Right ventricle myocardium superior (tissue), 1 donor: ENCODE measurements at regions not wholly inside any gene's neighbourhood (a gene's known extent, or its start where the extent isn't known, plus 50 kb on each side); places are given as distances from the start of the nearest gene placed in this dataset.

Experiments
- ATAC-seq: fragments of 200-7000 bp; cut with Tn5 transposase; one replicate; pipeline ENCODE4 v1.9.1; 2020; ENCODE audit warnings: mild to moderate bottlenecking; ENCODE audit not compliant: poor library complexity
- DNase-seq: peaks from one replicate; pipeline ENCODE4 v3.0.0-alpha.2; 2020
- intact Hi-C: fragments of 100-400 bp; cut with DNase I; formaldehyde crosslinking; loops from one replicate; pipeline ENCODE4 v1.11.2; 2022
- donor health status: DM: no; HTN: yes; CAD: no; lungs with severe emphysema.

DNA sequence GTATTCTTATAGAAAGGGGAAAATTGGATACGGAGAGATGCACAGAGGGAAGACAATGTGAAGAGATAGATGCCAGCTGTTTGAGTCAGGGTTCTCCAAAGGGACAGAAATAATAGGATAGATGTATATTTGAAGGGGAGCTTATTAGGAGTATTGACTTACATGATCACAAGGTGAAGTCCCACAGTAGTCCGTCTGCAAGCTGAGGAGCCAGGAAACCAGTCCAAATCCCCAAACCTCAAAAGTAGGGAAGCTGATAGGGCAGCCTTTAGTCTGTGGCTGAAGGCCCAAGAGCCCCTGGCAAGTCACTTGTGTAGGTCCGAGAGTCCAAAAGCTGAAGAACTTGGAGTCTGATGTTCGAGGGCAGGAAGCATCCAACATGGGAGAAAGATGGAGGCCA lies 569.6 kb upstream of the LARGE1 start:
- DNase-seq (no peak), ATAC-seq (no peak)
- intact Hi-C loops = no loop called here

GRCh38 chr22:34490886-34491285 lies 570.6 kb upstream of the LARGE1 start:
- intact Hi-C loops = no loop called here
- DNase-seq = no peak
- no peak for ATAC-seq

DNA sequence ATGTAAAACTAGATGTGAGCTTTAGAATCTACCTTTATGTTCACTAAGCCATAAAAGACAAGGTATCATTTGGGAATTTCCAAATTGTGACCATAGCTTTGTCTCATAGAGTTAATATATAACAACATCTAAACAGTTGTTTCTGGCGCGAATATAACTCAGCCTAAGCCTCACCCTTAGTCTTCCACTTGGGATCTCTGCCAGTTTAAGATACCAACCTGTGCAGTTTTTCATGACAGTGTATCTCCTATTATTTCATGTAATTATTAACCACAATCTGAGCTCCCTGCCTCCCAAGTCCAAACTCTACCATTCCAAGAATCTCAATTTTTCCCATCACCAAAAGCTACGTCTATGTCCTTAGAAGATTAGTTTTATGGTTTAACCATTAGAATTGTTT lies 572.5 kb upstream of the ISX start:
- intact Hi-C loops = no loop called here
- DNase-seq (no peak), ATAC-seq (no peak)

GRCh38 chr22:34501366-34501965 lies 564.5 kb upstream of the ISX start:
- intact Hi-C loops = no loop called here
- no peak for ATAC-seq

GRCh38 chr22:34502821-34503220 lies 563.1 kb upstream of the ISX start:
- intact Hi-C loops = no loop called here
- ATAC-seq (no peak), DNase-seq (no peak)

More at GRCh38 chr22:34501366-34501965, 564.5 kb upstream of the ISX start:
- no peak for DNase-seq

GRCh38 chr22:34508797-34509196 lies 557.2 kb upstream of the ISX start:
- no peak for ATAC-seq
- DNase-seq = no peak
- intact Hi-C loops = no loop called here

DNA sequence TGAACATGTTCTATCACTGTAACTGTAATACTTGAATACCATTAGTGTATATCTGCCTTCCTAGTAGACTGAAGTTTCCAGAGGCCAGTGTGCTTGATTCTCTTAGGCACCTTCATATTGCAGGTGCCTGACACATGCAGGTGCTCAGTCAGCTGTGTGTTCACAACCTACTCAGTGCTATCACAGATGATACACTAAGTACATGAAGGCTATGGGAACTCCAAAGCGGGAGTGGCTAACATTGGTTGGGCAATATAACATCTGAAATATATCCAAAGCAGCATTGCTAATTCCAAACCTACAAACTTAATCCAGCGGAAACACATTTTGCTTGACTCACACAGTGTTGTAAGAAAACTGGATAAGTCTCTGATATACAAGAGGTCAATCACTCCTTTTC lies 539.3 kb upstream of the ISX start:
- ATAC-seq (no peak), DNase-seq (no peak)
- intact Hi-C loops = no loop called here

GRCh38 chr22:34534101-34534500 lies 531.9 kb upstream of the ISX start:
- no peak for ATAC-seq
- intact Hi-C loops = no loop called here

DNA sequence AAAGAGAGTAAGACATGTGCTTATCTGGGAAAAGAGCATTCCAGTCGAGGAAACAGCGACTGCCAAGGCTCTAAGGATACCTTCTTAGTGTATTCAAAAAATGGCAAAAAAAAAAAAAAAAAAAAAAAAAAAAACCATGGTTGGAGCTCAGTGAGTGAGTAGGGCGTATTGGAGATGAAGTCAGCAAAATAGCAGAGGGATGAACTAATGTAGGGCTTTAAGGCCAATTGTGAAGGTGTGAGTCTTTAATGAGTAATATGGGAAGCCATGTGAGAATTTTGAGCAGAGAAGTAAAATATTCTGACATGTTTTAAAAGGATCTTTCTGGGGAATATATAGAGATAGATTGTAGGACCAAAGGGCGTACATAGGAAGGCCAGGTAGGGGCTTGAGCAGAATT lies 498.6 kb upstream of the ISX start:
- intact Hi-C loops = no loop called here
- no peak for ATAC-seq
- DNase-seq = no peak

More at GRCh38 chr22:34534101-34534500, 531.9 kb upstream of the ISX start:
- no peak for DNase-seq

DNA sequence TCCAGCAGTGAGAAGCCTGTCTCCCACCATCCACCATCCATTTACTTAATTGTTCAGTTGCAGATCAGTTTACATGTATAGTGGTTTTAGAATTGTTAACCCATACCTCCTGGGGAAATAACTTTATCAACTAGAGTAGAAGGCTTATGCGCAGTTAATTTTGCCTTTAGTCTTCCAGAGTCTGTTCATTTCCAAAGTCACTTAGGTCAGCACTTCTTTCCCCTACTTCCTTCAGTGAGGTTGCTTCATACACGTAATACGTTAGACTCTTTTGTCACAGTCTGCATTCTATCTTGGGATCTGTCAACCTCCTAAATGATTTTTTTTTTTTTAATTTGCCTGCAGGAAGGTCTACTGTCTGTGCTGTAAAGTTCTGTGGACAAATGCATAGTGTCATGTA lies 495.6 kb upstream of the ISX start:
- DNase-seq = no peak
- intact Hi-C loops = no loop called here
- no peak for ATAC-seq

GRCh38 chr22:34579519-34579918 lies 486.4 kb upstream of the ISX start:
- no peak for ATAC-seq
- intact Hi-C loops = no loop called here
- DNase-seq = no peak

GRCh38 chr22:34587357-34588356 lies 478.3 kb upstream of the ISX start:
- DNase-seq (no peak), ATAC-seq (no peak)
- intact Hi-C loops = no loop called here

DNA sequence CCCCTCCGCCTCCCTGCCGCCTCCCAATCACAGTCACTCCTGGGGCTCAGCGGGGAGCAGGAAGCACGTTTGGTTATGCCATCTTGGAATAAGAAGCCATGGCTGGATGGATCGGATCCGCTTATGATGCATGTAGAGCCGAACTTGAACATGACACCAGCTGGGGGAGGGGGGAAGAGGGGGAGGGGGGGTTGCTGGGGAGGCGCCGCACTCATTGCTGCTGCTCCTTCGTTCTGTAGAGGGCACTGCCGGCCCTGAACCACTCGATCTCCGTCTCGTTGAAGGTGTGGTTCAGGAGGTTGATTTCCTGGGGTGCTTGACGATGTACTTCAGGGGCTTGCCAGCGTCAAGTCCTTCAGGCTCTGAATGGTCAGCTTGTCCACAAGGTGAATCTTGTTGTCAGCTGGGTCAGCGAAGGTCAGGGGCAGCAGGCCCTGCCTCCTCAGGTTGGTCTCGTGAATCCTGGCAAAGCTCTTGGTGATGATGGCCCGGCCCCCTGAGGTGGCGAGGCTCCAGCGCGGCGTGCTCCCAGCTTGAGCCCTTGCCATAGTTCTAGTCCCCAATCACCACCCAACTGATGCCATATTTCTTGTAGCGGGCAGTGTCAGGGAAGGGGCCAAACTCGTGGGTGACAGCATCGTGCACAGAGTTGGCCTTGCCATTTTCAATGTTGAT lies 476.9 kb upstream of the ISX start:
- ATAC-seq (no peak), DNase-seq (no peak)
- intact Hi-C loops = no loop called here

DNA sequence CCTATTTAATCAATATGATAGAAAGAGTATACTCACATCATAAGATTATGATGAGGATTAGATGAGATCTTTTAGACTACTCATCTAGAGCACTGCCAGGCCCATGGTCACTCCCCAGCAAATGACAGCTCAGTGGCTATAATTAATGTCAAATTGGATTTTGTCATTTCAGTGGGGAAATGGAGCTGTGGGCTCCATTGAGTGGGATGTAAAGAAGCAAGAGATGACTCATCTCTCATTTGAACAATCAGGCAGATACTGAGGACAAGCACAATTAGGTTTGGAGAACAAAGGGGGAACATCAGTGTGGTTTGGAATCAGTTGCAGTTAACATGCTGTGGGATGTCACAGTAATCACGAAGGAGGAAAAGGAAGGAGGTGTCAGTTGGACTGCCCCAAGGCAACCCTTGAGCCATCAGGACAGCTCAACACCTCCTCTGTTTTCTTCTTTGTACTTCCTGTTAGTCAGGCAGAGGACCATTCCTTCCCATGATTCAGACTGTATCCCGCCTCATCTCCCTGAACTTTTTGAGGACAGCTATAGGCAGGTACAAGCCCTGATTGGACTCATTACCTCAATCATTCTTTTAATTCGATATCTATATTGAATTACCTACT lies 473.7 kb upstream of the ISX start:
- intact Hi-C loops = no loop called here
- DNase-seq = no peak
- ATAC-seq = no peak

DNA sequence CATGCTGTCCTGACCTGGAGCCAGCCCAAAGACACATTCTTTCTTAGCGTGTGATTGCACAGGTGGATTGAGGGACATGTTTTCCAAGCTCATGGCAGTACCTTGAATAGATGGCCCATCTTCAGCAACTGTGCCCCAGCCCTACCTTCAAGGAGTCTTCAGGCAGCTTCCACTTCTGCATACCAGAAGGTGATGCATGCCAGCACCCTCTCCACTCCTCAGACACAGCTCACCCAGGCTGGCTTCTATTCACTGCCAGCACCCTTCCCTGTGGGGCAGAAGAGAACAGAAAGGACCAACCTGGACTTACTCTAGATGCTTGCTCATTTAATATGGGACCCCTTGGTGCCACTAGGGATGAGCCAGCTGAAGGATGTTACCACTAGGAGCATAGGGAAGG lies 466.4 kb upstream of the ISX start:
- no peak for ATAC-seq
- intact Hi-C loops = no loop called here
- DNase-seq = no peak

DNA sequence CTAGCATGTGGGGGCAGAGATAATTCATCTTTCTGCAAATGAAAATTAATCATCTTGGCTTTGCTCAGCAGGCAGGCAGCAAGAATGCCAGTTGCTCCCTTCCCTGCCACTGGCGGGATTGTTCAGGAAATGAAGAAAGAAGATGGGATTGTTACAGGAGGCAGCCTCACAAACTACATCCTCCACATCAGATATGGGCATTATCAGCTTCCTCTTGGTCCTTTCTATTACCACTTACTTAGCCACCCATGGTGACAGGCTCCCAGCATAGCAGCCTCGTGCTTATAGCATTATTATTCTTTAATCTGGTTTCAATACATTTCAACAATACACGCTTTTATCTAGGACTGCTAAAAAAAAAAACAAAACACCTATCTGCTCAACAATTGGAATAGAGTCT lies 461.6 kb upstream of the ISX start:
- DNase-seq = no peak
- intact Hi-C loops = no loop called here
- no peak for ATAC-seq

GRCh38 chr22:34608106-34608505 lies 457.9 kb upstream of the ISX start:
- DNase-seq = no peak
- ATAC-seq = no peak
- intact Hi-C loops = no loop called here

DNA sequence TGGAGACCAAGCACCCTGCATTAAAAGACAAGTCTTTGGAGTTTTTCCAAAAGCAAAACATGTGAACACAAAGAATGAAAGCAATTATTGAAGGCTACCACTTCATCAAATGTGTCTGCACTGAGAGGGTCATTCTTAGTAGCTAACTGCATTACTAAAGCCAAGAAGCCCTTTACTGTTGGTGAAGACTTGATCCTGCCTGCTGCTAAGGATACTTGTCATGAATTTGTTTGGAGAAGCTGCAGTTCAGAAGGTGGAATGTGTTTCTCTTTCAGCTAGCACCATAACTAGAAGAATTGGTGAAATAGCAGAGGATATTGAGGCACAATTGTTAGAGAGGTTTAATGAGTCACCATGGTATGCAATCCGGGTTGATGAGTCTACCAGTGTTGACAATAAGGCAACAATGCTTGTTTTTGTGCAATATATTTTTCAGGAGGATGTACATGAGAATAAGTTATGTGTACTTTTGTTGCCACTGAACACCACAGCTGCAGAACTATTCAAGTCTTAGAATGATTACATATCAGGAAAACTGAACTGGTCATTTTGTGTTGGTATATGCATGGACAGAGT lies 457.3 kb upstream of the ISX start:
- intact Hi-C loops = no loop called here
- ATAC-seq (no peak), DNase-seq (no peak)

GRCh38 chr22:34609646-34610045 lies 456.3 kb upstream of the ISX start:
- intact Hi-C loops = no loop called here
- no peak for ATAC-seq
- no peak for DNase-seq
